ENCODE measurements at regions not wholly inside any gene's neighbourhood (a gene's known extent, or its start where the extent isn't known, plus 50 kb on each side); places are given as distances from the start of the nearest gene placed in this dataset.

DNA sequence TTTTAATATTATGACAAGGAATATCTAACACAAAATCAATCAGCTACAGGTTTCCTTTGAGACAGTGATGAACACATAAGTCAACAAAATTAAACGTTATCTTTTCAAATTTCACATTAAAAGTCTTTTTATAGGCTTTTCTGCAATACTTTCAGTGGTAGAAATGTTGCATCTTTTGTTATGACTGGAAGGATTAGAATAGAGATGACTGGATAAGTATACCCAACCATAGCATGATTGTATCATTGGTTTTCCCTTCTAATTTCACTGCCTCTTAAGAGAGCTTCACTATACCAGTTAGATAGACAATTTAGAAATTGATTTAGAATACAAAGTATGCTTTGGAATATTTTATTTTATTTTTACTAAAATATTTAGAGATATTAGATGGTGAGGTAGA lies 273.9 kb downstream of the PHF14 start:
- Histone ChIP-seq H3K9me3 (no peaks in the 10 kb centered on the region), H3K4me1 (no peaks in the 10 kb centered on the region), H3K27ac (no peak overlapping the region), H3K36me3 (no peaks in the 10 kb centered on the region), H3K4me3 (no peak overlapping the region), H3K27me3 (no peaks in the 10 kb centered on the region)
- 45 to 47% methylated on average over 1 of the region's 1 CpG for WGBS, 2 donors
- intact Hi-C loops (cut with DNase I): no loop called here
- DNase-seq (no peak), ATAC-seq (no peak)
- TF ChIP-seq CTCF (IDR thresholded peaks at IDR 0.05): no peak

- WGBS, 2 donors: 60 to 85% methylated on average over 2 of the region's 2 CpGs
- TF ChIP-seq CTCF (IDR thresholded peaks at IDR 0.05): no peak
- intact Hi-C loops (cut with DNase I): no loop called here
- DNase-seq (no peak), ATAC-seq (no peak)
- H3K4me1 ChIP-seq: no peaks in the 10 kb centered on the region
- no peaks in the 10 kb centered on the region for H3K27me3 ChIP-seq
- no peaks in the 10 kb centered on the region for H3K36me3 ChIP-seq
- H3K27ac ChIP-seq: no peak overlapping the region
- no peak overlapping the region for H3K4me3 ChIP-seq
- H3K9me3 ChIP-seq: no peaks in the 10 kb centered on the region
Observed at GRCh38 chr7:11251436-11251835, 277.8 kb downstream of the PHF14 start.

GRCh38 chr7:11252011-11252607 lies 278.4 kb downstream of the PHF14 start:
- DNase-seq (no peak), ATAC-seq (no peak)
- 84 to 90% methylated on average over 4 of the region's 4 CpGs for WGBS, 2 donors
- H3K4me3 ChIP-seq: no peak overlapping the region
- H3K9me3 ChIP-seq: no peaks in the 10 kb centered on the region
- H3K27me3 ChIP-seq: no peaks in the 10 kb centered on the region
- intact Hi-C loops (cut with DNase I): no loop called here
- no peaks in the 10 kb centered on the region for H3K36me3 ChIP-seq
- H3K27ac ChIP-seq: no peak overlapping the region
- no peak for TF ChIP-seq CTCF (IDR thresholded peaks at IDR 0.05)
- no peaks in the 10 kb centered on the region for H3K4me1 ChIP-seq

- no peaks in the 10 kb centered on the region for H3K36me3 ChIP-seq
- intact Hi-C loops (cut with DNase I): no loop called here
- H3K4me1 ChIP-seq: no peaks in the 10 kb centered on the region
Observed at GRCh38 chr7:11252705-11253272, 279.1 kb downstream of the PHF14 start.

More at GRCh38 chr7:11252705-11253272, 279.1 kb downstream of the PHF14 start:
- no peak for TF ChIP-seq CTCF (IDR thresholded peaks at IDR 0.05)
- Histone ChIP-seq H3K4me3 (no peak overlapping the region), H3K9me3 (no peaks in the 10 kb centered on the region), H3K27ac (no peak overlapping the region), H3K27me3 (no peaks in the 10 kb centered on the region)
- no peak for ATAC-seq
- DNase-seq: no peak
- WGBS, 2 donors: 69% methylated on average over 3 of the region's 3 CpGs
